D721Med (cell line): ENCODE measurements at regions not wholly inside any gene's neighbourhood (a gene's known extent, or its start where the extent isn't known, plus 50 kb on each side); places are given as distances from the start of the nearest gene placed in this dataset.

ENCODE experiments used
- DNase-seq: peaks from one replicate; pipeline ENCODE4 v3.0.0; 2011; ENCODE audit warnings: low spot score; ENCODE audit not compliant: insufficient read length
- FAIRE-seq: peaks from 2 replicates; lab custom pipeline; 2011; peaks lifted over from hg19 to GRCh38; lab: Jason Lieb, UNC
- CTCF ChIP-seq: IDR thresholded peaks from 2 replicates; pipeline ENCODE4 v1.5.1; 2012; ENCODE audit warnings: mild to moderate bottlenecking, control low read depth; ENCODE audit not compliant: insufficient read depth; ENCODE audit errors: missing control alignments

GRCh38 chr13:47680748-47681147 lies 320.3 kb downstream of the SUCLA2 start:
- DNase-seq, result no peak
- TF ChIP-seq CTCF, result no peak
- FAIRE-seq, result no peak

- DNase-seq, result no peak
- no peak for FAIRE-seq
- no peak for TF ChIP-seq CTCF
Observed at GRCh38 chr13:47679401-47679800, 321.7 kb downstream of the SUCLA2 start.

- no peak for TF ChIP-seq CTCF
- FAIRE-seq (no peak), DNase-seq (no peak)
Observed at GRCh38 chr13:47678201-47678968, 322.7 kb downstream of the SUCLA2 start.

GRCh38 chr13:47675871-47676270 lies 325.2 kb downstream of the SUCLA2 start:
- TF ChIP-seq CTCF, result no peak
- FAIRE-seq (no peak), DNase-seq (no peak)

GRCh38 chr13:47673009-47673850 lies 327.8 kb downstream of the SUCLA2 start:
- TF ChIP-seq CTCF, result no peak
- no peak for FAIRE-seq
- no peak for DNase-seq

GRCh38 chr13:47672245-47673008 lies 328.6 kb downstream of the SUCLA2 start:
- no peak for TF ChIP-seq CTCF
- no peak for DNase-seq
- no peak for FAIRE-seq
